Heart left ventricle (tissue), 16 donors: ENCODE measurements at regions not wholly inside any gene's neighbourhood (a gene's known extent, or its start where the extent isn't known, plus 50 kb on each side); places are given as distances from the start of the nearest gene placed in this dataset.
A peak's percentile ranks its signal among the peaks of the same experiment; 100 is the strongest.
"Not testable (repeated sequence)": the region's sequence is repeated elsewhere in the genome, so short reads cannot be mapped to it uniquely, and the experiment has no call there.

Experiments
- ATAC-seq, 4 donors: fragments of 200-7000 bp; cut with Tn5 transposase; one replicate each; pipeline ENCODE4 v1.9.1; 2020 to 2022; ENCODE audit warnings: moderate library complexity in 4 of 4, mild to moderate bottlenecking in 3 of 4, moderate number of reproducible peaks in 1 of 4
- DNase-seq, 5 donors: peaks; one replicate each; pipeline ENCODE4 v3.0.0-alpha.2; 2020
- H3K27ac ChIP-seq, 12 donors: fragments of 200-600 bp; sonication (generic) in 4 of 12; one replicate each; pipeline versions ENCODE4 v1.5.0 to v1.8.0; 2016 to 2022; ENCODE audit warnings: mild to moderate bottlenecking in 2 of 12
- H3K27me3 ChIP-seq, 9 donors: fragments of 200-600 bp; sonication (generic) in 2 of 9; one replicate each; pipeline versions ENCODE4 v1.5.1 to v1.8.0; 2016 to 2022; ENCODE audit warnings: mild to moderate bottlenecking in 3 of 9
- H3K36me3 ChIP-seq, 9 donors: fragments of 200-600 bp; sonication (generic) in 2 of 9; one replicate each; pipeline versions ENCODE4 v1.5.0 to v1.8.0; 2018 to 2022; ENCODE audit warnings: mild to moderate bottlenecking in 2 of 9
- H3K4me1 ChIP-seq, 12 donors: fragments of 200-600 bp; sonication (generic) in 4 of 12; one replicate each; pipeline versions ENCODE4 v1.5.0 to v1.8.0; 2016 to 2022; ENCODE audit warnings: mild to moderate bottlenecking in 3 of 12
- H3K4me3 ChIP-seq, 12 donors: fragments of 200-600 bp; sonication (generic) in 4 of 12; one replicate each; pipeline versions ENCODE4 v1.5.0 to v1.8.0; 2017 to 2022; ENCODE audit warnings: mild to moderate bottlenecking in 9 of 12, moderate library complexity in 4 of 12
- H3K9me3 ChIP-seq, 12 donors: fragments of 200-600 bp; sonication (generic) in 4 of 12; one replicate each; pipeline versions ENCODE4 v1.5.0 to v1.8.0; 2016 to 2022; ENCODE audit warnings: mild to moderate bottlenecking in 1 of 12
- CTCF ChIP-seq, 12 donors: fragments of 200-600 bp; sonication (generic) in 4 of 12; IDR thresholded peaks; one replicate each; pipeline versions ENCODE4 v1.5.0 to v1.8.0; 2018 to 2022; ENCODE audit warnings: antibody characterized with exemption in 12 of 12, mild to moderate bottlenecking in 5 of 12
- POLR2A ChIP-seq, 2 donors: fragments of 450-650 bp; IDR thresholded peaks; one replicate each; pipeline ENCODE4 v1.6.1; 2017; ENCODE audit warnings: antibody characterized with exemption in 2 of 2, mild to moderate bottlenecking in 2 of 2, moderate library complexity in 2 of 2
- WGBS, 4 donors: extraction: QIAGEN DNeasy Blood & Tissue Kit in 2 of 4; methylation state at CpG; one replicate each; pipeline versions ENCODE4 v1.1.5 to v1.1.7; 2013 to 2018; 5-methylcytosine and 5-hydroxymethylcytosine counted together
- intact Hi-C, 10 donors: fragments of 100-400 bp; cut with DNase I; formaldehyde crosslinking; loops; one replicate each; pipeline versions ENCODE4 v1.11.1 to v1.14.2; 2022
- donor health status: ischemic (EF 13 %, LVEDD 7.1; RV severe dilation, severe dysfunction).
- donor health status: healthy with polysubstance abuse.
- donor health status: DM: no; HTN: yes; CAD: no.
- donor health status: DM: no; HTN: no; CAD: no.
- donor health status: ischemic (EF 25% LVEDD 6.9; RV normal size, moderate dysfunction).
- donor health status: ischemic (EF 25% LVEDD 5.7; RV mildly dilated, moderate dysfunction).
- donor health status: healthy.
- donor health status: DM: yes; HTN: yes; CAD: no.
- donor health status: ischemic (EF 35%, LVEDD 5.7; RV mildly dilated, moderate dysfunction).
- donor health status: nonischemic (EF 11% LVEDD 7.7; RV severe dilation, severe dysfunction).
- donor health status: DM: yes; HTN: yes; CAD: no.
- donor health status: PGD.
- donor health status: ischemic (EF 29% LVEDD 5.4; RV normal size, mild dysfunction).
- donor health status: nonischemic (EF 23%, LVEDD 6.1; RV moderate dilation, normal function).

DNA sequence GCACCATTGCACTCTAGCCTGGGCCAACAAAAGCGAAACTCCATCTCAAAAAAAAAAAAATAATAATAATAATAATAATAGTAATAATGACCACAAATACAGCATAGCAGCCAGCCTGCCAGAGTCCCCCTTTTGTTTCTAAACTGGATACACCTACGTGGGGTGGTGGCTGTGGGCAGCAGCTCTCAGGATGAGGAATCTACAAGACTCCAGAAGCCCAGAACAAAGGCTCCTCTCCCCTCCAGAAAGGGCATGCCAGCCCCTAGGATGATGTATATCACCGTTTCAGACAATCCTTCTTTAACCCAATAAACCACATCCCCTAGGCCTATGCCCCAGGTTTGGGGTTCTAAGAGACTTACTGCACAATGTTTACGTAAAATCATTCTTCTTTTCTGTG is 155.9 kb downstream of the QRSL1 start:
- peaks cover 0 to 18% (median 0%) of the 10 kb centered on the region in 9 donors for H3K27me3 ChIP-seq
- TF ChIP-seq POLR2A (IDR thresholded peaks at IDR 0.05), result no peak
- no peak for TF ChIP-seq CTCF (IDR thresholded peaks at IDR 0.05)
- H3K36me3 ChIP-seq, result no peaks in the 10 kb centered on the region
- H3K27ac ChIP-seq, result no peak overlapping the region
- DNase-seq (no peak), ATAC-seq (no peak)
- H3K9me3 ChIP-seq, result no peaks in the 10 kb centered on the region
- intact Hi-C loops, result no loop called here
- 73 to 80% (median 75%) methylated on average over 4 of the region's 4 CpGs for WGBS, 4 donors
- no peak overlapping the region for H3K4me3 ChIP-seq
- no peaks in the 10 kb centered on the region for H3K4me1 ChIP-seq

- Histone ChIP-seq H3K27ac (no peak overlapping the region), H3K4me1 (no peaks in the 10 kb centered on the region), H3K27me3 (peaks cover 0 to 18% (median 0%) of the 10 kb centered on the region in 9 donors), H3K36me3 (no peaks in the 10 kb centered on the region), H3K4me3 (no peak overlapping the region), H3K9me3 (peaks cover 0 to 3% (median 0%) of the 10 kb centered on the region in 12 donors)
- no peak for TF ChIP-seq POLR2A (IDR thresholded peaks at IDR 0.05)
- no peak for TF ChIP-seq CTCF (IDR thresholded peaks at IDR 0.05)
- DNase-seq (no peak), ATAC-seq (no peak)
- intact Hi-C loops, result no loop called here
- WGBS, 4 donors, result 67 to 94% (median 93%) methylated on average over 3 of the region's 3 CpGs
These were observed 154.5 kb downstream of the QRSL1 start for GRCh38 chr6:106783640-106784566.

DNA sequence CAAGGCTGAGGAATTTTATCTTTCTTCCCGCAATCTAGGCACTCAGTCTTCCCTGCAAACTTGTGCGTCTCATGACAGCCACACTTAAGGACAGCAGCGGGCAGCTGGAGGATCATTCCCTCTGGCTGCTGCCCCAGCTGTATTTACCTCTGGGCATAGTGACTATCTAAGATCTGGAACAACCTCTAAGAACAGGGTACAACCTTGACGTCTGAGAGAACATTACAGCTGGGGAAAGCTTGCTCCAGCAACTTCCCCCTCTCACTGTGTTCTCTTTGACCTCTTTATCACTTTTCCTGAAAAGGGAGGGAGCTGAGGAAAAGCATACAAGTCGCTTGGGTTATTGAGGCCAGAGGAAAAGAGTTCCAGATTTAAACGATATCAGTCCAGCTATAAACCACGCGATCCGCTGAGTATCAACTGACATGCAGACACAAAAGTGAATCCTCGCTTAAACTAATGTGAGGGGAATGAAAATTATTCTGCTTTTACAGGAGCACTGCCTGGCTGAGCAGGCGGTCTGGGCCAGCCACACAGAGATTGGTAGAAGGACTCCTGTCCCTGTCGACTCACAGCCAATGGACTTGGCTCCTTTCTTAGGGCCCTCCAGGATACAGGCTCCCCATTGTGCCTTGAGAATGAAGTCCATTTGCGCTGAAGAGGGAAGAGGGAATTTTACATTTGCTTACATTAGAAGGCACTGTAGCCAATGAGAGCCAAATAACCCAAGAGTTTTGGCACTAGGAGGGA is 153.3 kb downstream of the QRSL1 start:
- ATAC-seq (peak; percentile 28 to 89 (median 78)), DNase-seq (peak in 1 of 5 donors; percentile 39)
- 29 to 41% (median 35%) methylated on average over 13 of the region's 13 CpGs for WGBS, 4 donors
- intact Hi-C loops, result no loop called here
- no peaks in the 10 kb centered on the region for H3K4me1 ChIP-seq
- H3K4me3 ChIP-seq, result no peak overlapping the region
- peaks cover 0 to 18% (median 0%) of the 10 kb centered on the region in 9 donors for H3K27me3 ChIP-seq
- H3K36me3 ChIP-seq, result no peaks in the 10 kb centered on the region
- peaks cover 0 to 3% (median 0%) of the 10 kb centered on the region in 12 donors for H3K9me3 ChIP-seq
- TF ChIP-seq CTCF (IDR thresholded peaks at IDR 0.05), result no peak
- H3K27ac ChIP-seq, result no peak overlapping the region

DNA sequence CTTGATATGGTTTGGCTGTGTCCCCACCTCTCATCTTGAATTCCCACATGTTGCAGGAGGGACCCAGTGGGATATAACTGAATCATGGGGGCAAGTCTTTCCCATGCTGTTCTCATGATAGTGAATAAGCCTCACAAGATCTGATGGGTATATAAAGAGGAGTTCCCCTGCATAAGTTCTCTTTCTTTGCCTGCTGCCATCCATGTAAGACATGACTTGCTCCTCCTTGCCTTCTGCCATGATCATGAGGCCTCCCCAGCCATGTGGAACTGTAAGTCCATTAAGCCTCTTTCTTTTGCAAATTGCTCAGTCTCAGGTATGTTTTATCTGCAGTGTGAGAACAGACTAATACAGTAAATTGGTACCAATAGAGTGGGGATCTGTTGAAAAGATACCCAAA is 150.2 kb downstream of the QRSL1 start:
- ATAC-seq, H3K4me3 ChIP-seq, H3K27me3 ChIP-seq, H3K27ac ChIP-seq, H3K4me1 ChIP-seq, H3K9me3 ChIP-seq, intact Hi-C loops, DNase-seq, H3K36me3 ChIP-seq: not testable (repeated sequence)
